ENCODE measurements at regions not wholly inside any gene's neighbourhood (a gene's known extent, or its start where the extent isn't known, plus 50 kb on each side); places are given as distances from the start of the nearest gene placed in this dataset.

DNA sequence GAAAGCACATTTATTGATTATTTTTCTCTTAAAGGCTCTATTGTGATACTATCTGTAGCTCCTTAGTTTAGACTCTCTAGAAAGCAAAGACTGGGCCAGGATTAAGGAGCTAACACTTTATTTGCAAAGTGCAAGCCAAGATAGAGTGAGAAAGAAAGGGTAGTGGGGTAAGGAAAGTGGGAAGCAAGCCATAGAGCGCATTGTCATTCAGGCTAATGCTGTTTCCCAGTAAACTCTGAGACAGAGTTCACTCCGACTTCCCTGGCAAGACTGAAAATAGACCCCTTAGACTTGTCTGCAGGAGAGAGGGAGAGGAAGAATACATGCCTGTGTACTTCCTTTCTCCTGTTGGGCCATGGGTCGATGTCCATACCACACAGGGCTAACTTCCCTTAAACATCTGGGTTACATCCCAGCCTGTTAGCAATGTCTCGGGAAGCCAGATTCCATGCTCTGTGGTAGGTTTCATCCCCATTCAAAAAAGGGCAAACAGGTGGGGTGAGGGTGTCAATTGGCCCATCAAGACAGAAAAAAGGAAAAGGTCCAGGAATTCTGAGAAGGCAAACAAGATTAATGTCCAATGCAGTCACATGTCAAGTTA, 875.8 kb upstream of the CELF2 start:
- TF ChIP-seq CEBPB (IDR thresholded peaks at IDR 0.05) (no peak), ZBTB7A (IDR thresholded peaks at IDR 0.05; ENCODE audit: low read depth) (no peak), TCF12 (IDR thresholded peaks at IDR 0.05; ENCODE audit: low read depth) (no peak), TAF1 (IDR thresholded peaks at IDR 0.05; ENCODE audit: low read depth) (no peak), RAD21 (IDR thresholded peaks at IDR 0.05; ENCODE audit: low read depth) (no peak), YY1 (IDR thresholded peaks at IDR 0.05; ENCODE audit: low read depth) (no peak), EP300 (IDR thresholded peaks at IDR 0.05; ENCODE audit: borderline replicate concordance) (no peak), NFIC (IDR thresholded peaks at IDR 0.05) (no peak)
- TF ChIP-seq, protein P1, sequence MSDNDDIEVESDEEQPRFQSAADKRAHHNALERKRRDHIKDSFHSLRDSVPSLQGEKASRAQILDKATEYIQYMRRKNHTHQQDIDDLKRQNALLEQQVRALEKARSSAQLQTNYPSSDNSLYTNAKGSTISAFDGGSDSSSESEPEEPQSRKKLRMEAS (IDR thresholded peaks at IDR 0.05) = no peak
- TF ChIP-seq, protein P2, sequence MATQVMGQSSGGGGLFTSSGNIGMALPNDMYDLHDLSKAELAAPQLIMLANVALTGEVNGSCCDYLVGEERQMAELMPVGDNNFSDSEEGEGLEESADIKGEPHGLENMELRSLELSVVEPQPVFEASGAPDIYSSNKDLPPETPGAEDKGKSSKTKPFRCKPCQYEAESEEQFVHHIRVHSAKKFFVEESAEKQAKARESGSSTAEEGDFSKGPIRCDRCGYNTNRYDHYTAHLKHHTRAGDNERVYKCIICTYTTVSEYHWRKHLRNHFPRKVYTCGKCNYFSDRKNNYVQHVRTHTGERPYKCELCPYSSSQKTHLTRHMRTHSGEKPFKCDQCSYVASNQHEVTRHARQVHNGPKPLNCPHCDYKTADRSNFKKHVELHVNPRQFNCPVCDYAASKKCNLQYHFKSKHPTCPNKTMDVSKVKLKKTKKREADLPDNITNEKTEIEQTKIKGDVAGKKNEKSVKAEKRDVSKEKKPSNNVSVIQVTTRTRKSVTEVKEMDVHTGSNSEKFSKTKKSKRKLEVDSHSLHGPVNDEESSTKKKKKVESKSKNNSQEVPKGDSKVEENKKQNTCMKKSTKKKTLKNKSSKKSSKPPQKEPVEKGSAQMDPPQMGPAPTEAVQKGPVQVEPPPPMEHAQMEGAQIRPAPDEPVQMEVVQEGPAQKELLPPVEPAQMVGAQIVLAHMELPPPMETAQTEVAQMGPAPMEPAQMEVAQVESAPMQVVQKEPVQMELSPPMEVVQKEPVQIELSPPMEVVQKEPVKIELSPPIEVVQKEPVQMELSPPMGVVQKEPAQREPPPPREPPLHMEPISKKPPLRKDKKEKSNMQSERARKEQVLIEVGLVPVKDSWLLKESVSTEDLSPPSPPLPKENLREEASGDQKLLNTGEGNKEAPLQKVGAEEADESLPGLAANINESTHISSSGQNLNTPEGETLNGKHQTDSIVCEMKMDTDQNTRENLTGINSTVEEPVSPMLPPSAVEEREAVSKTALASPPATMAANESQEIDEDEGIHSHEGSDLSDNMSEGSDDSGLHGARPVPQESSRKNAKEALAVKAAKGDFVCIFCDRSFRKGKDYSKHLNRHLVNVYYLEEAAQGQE (IDR thresholded peaks at IDR 0.05; ENCODE audit: low read depth) = no peak
